Pancreas (tissue), 10 donors: ENCODE measurements at regions not wholly inside any gene's neighbourhood (a gene's known extent, or its start where the extent isn't known, plus 50 kb on each side); places are given as distances from the start of the nearest gene placed in this dataset.
A peak's percentile ranks its signal among the peaks of the same experiment; 100 is the strongest.
"Not testable (repeated sequence)": the region's sequence is repeated elsewhere in the genome, so short reads cannot be mapped to it uniquely, and the experiment has no call there.

ENCODE experiments used
- ATAC-seq, 4 donors: fragments of 200-7000 bp; cut with Tn5 transposase; one replicate each; pipeline versions ENCODE4 v1.8.0 to v1.9.1; 2020; ENCODE audit warnings: mild to moderate bottlenecking in 4 of 4, moderate library complexity in 4 of 4
- DNase-seq, 6 donors: peaks; one replicate each; pipeline ENCODE4 v3.0.0-alpha.2; 2020
- FAIRE-seq: peaks from 2 replicates; lab custom pipeline; 2012; peaks lifted over from hg19 to GRCh38; lab: Jason Lieb, UNC
- H3K27ac ChIP-seq, 4 donors: fragments of 200-600 bp; sonication (generic); 1 replicate in 3 of 4; 2 replicates in 1 of 4; pipeline versions ENCODE4 v1.5.0 to v1.8.0; 2020
- H3K27me3 ChIP-seq, 4 donors: fragments of 200-600 bp; one replicate each; pipeline ENCODE4 v1.8.0; 2021
- H3K36me3 ChIP-seq, 3 donors: fragments of 200-600 bp; sonication (generic) in 1 of 3; one replicate each; pipeline versions ENCODE4 v1.5.0 to v1.8.0; 2020 to 2021
- H3K4me1 ChIP-seq, 3 donors: fragments of 200-600 bp; one replicate each; pipeline ENCODE4 v1.8.0; 2021
- H3K4me3 ChIP-seq, 4 donors: fragments of 200-600 bp; sonication (generic) in 2 of 4; one replicate each; pipeline versions ENCODE4 v1.5.0 to v1.8.0; 2020 to 2021
- H3K9me3 ChIP-seq, 4 donors: fragments of 200-600 bp; one replicate each; pipeline ENCODE4 v1.8.0; 2021
- WGBS, 2 donors: extraction: QIAGEN DNeasy Blood & Tissue Kit; methylation state at CpG; one replicate each; pipeline ENCODE4 v1.1.7; 2013; 5-methylcytosine and 5-hydroxymethylcytosine counted together
- intact Hi-C, 3 donors: fragments of 100-400 bp; cut with DNase I; formaldehyde crosslinking; loops; one replicate each; pipeline versions ENCODE4 v1.11.1 to v1.14.2; 2022
- TF ChIP-seq, protein P1 (sequence below), 4 donors: fragments of 200-600 bp; sonication (generic) in 3 of 4; IDR thresholded peaks; one replicate each; pipeline versions ENCODE4 v1.5.0 to v1.8.0; 2021; ENCODE audit warnings: antibody characterized with exemption in 4 of 4
- donor health status: healthy with polysubstance abuse.
- donor health status: DM: no; HTN: no; CAD: no; lungs with moderate emphysema.
- donor health status: DM: no; HTN: no; CAD: no.
- donor health status: control.
- donor health status: control.
- donor health status: Bipolar disorder and iron deficiency.
- donor health status: DM: yes; HTN: yes; CAD: no.
- donor health status: DM: no; HTN: no; CAD: no.
- donor health status: DM: no; HTN: no; CAD: no.
- donor health status: DM: yes; HTN: yes; CAD: no.

DNA sequence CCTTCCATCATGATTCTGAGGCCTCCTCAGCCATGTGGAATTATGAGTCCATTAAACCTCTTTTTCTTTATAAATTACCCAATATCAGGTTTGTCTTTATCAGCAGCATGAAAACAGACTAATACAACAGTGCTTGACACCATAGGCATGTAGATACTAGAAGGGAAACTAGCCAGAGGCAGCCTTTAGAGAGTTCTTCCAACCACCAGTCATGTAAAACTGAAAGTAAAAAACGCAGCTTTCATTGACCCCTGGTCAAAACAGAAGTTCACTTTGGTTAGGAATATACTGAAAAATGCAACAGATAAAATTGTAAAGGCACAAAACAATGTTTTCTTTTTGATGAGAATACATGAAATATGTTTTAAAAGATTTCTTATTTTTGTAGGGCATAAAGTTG, 122.8 kb upstream of the L3MBTL4 start:
- no peak for DNase-seq
- H3K9me3 ChIP-seq, result no peaks in the 10 kb centered on the region
- ATAC-seq, result no peak
- intact Hi-C loops, result no loop called here
- TF ChIP-seq, protein P1, sequence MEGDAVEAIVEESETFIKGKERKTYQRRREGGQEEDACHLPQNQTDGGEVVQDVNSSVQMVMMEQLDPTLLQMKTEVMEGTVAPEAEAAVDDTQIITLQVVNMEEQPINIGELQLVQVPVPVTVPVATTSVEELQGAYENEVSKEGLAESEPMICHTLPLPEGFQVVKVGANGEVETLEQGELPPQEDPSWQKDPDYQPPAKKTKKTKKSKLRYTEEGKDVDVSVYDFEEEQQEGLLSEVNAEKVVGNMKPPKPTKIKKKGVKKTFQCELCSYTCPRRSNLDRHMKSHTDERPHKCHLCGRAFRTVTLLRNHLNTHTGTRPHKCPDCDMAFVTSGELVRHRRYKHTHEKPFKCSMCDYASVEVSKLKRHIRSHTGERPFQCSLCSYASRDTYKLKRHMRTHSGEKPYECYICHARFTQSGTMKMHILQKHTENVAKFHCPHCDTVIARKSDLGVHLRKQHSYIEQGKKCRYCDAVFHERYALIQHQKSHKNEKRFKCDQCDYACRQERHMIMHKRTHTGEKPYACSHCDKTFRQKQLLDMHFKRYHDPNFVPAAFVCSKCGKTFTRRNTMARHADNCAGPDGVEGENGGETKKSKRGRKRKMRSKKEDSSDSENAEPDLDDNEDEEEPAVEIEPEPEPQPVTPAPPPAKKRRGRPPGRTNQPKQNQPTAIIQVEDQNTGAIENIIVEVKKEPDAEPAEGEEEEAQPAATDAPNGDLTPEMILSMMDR (IDR thresholded peaks at IDR 0.05), result no peak
- H3K27ac ChIP-seq, result no peak overlapping the region
- peaks cover 0 to 3% (median 0%) of the 10 kb centered on the region in 3 donors for H3K4me1 ChIP-seq
- H3K27me3 ChIP-seq, result no peaks in the 10 kb centered on the region
- no peak overlapping the region for H3K4me3 ChIP-seq
- 30 to 40% methylated on average over 1 of the region's 1 CpG for WGBS, 2 donors
- no peaks in the 10 kb centered on the region for H3K36me3 ChIP-seq
- FAIRE-seq, result no peak

- WGBS, 2 donors, result 33 to 36% methylated on average over 6 of the region's 6 CpGs
- H3K9me3 ChIP-seq, DNase-seq, H3K36me3 ChIP-seq, H3K4me3 ChIP-seq, H3K4me1 ChIP-seq, H3K27me3 ChIP-seq, FAIRE-seq: not testable (repeated sequence)
- peak in 3 of 4 donors; percentile 49 to 63 (median 59) for ATAC-seq
- peak overlapping the region in 2 of 4 donors; percentile 45 to 61 for H3K27ac ChIP-seq
- intact Hi-C loops, result loop anchor here in 1 of 3 donors (5.0 kb wide), 1 partner anchor 331 kb away; no protein-coding TSS in a partner anchor
These were observed 126.5 kb upstream of the L3MBTL4 start for GRCh38 chr18:6541131-6541679.

GRCh38 chr18:6542296-6542695, 127.6 kb upstream of the L3MBTL4 start:
- no peak for ATAC-seq
- TF ChIP-seq, protein P1 (IDR thresholded peaks at IDR 0.05), result no peak
- WGBS, 2 donors, result 49 to 75% methylated on average over 5 of the region's 5 CpGs
- Histone ChIP-seq H3K36me3 (no peaks in the 10 kb centered on the region), H3K9me3 (no peaks in the 10 kb centered on the region), H3K4me3 (no peak overlapping the region), H3K27me3 (no peaks in the 10 kb centered on the region), H3K27ac (no peak overlapping the region), H3K4me1 (peaks cover 0 to 9% (median 0%) of the 10 kb centered on the region in 3 donors)
- FAIRE-seq, result no peak
- intact Hi-C loops, result loop anchor here in 1 of 3 donors (5.0 kb wide), 1 partner anchor 330 kb away; no protein-coding TSS in a partner anchor
- no peak for DNase-seq

DNA sequence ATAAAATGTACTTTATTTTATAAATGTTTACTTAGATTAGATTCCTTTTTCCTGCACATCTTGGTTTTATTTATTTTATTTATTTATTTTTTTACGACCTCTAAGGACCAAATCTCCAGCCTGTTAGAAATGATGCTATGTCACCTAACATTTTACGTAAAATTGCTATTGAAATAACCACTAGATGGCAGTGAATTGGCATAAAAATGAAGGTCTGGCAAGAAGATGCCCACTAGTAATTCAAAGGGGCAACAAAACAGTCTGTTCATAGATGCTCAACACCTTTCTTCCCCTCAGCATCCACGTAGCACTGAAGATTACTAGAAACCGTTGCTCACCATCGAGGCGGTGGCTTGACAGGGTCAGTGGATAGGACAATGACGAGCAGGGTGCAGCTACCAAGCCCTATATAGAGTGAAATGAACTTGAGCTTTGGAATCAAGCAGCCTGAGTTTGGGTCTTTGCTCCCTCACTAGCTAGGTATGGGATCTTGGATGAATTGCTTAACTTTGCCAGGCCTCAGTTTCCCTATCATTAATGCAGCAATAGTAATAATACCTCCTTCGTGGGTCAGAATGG, 128.7 kb upstream of the L3MBTL4 start:
- DNase-seq, result no peak
- TF ChIP-seq, protein P1 (IDR thresholded peaks at IDR 0.05), result peak in 3 of 4 donors; percentile 19 to 51 (median 38)
- no peak overlapping the region for H3K27ac ChIP-seq
- peak; percentile 32 for FAIRE-seq
- peak in 3 of 4 donors; percentile 44 to 50 (median 44) for ATAC-seq
- H3K9me3 ChIP-seq, result no peaks in the 10 kb centered on the region
- H3K36me3 ChIP-seq, result no peaks in the 10 kb centered on the region
- H3K4me3 ChIP-seq, result no peak overlapping the region
- 27 to 33% methylated on average over 8 of the region's 8 CpGs for WGBS, 2 donors
- intact Hi-C loops, result loop anchor here in 1 of 3 donors (5.0 kb wide), 1 partner anchor 329 kb away; no protein-coding TSS in a partner anchor
- H3K27me3 ChIP-seq, result no peaks in the 10 kb centered on the region
- peaks cover 0 to 9% (median 0%) of the 10 kb centered on the region in 3 donors for H3K4me1 ChIP-seq

GRCh38 chr18:6546229-6546628, 131.5 kb upstream of the L3MBTL4 start:
- Histone ChIP-seq H3K27ac (no peak overlapping the region), H3K36me3 (no peaks in the 10 kb centered on the region), H3K4me1 (peaks cover 0 to 6% (median 0%) of the 10 kb centered on the region in 3 donors), H3K9me3 (no peaks in the 10 kb centered on the region), H3K4me3 (no peak overlapping the region), H3K27me3 (no peaks in the 10 kb centered on the region)
- TF ChIP-seq, protein P1 (IDR thresholded peaks at IDR 0.05), result no peak
- FAIRE-seq, result no peak
- 25 to 29% methylated on average over 4 of the region's 4 CpGs for WGBS, 2 donors
- DNase-seq, result peak in 1 of 6 donors; percentile 14
- ATAC-seq, result peak; percentile 80 to 93 (median 92)
- intact Hi-C loops, result no loop called here
